ENCODE measurements at regions not wholly inside any gene's neighbourhood (a gene's known extent, or its start where the extent isn't known, plus 50 kb on each side); places are given as distances from the start of the nearest gene placed in this dataset.

- no peak for TF ChIP-seq POLR2A (IDR thresholded peaks at IDR 0.05)
- no peak for TF ChIP-seq CTCF (IDR thresholded peaks at IDR 0.05)
These were observed 142.3 kb upstream of the SOX2 start for GRCh38 chr3:181569356-181569940.
